Neural cell (in vitro differentiated cells): ENCODE measurements at regions not wholly inside any gene's neighbourhood (a gene's known extent, or its start where the extent isn't known, plus 50 kb on each side); places are given as distances from the start of the nearest gene placed in this dataset.

Experiments
- H2AFZ ChIP-seq: fragments of 200-600, 300-800 bp; sonication (generic), shearing (Covaris generic); 2 replicates; pipeline ENCODE4 v1.6.0; 2014; ENCODE audit warnings: low read depth, mild to moderate bottlenecking, antibody characterized with exemption, low read length, moderate library complexity
- H3F3A ChIP-seq: fragments of 200-600 bp; shearing (Covaris generic); 2 replicates; pipeline ENCODE4 v1.6.1; 2016; ENCODE audit warnings: mild to moderate bottlenecking, moderate library complexity, mixed read lengths, antibody characterized with exemption, low read length; ENCODE audit not compliant: insufficient read depth, poor library complexity, severe bottlenecking
- H3K27ac ChIP-seq: fragments of 200-600, 300-800 bp; sonication (generic), shearing (Covaris generic); 2 replicates; pipeline ENCODE4 v1.5.1; 2014; ENCODE audit warnings: mild to moderate bottlenecking, low read length, moderate library complexity
- H3K27me3 ChIP-seq: fragments of 300-800, 200-600 bp; sonication (generic), shearing (Covaris generic); 2 replicates; pipeline ENCODE4 v1.6.0; 2014; ENCODE audit warnings: mild to moderate bottlenecking, low read depth, low read length, moderate library complexity; ENCODE audit not compliant: insufficient read depth
- H3K36me3 ChIP-seq: fragments of 300-800, 200-600 bp; sonication (generic), shearing (Covaris generic); 2 replicates; pipeline ENCODE4 v1.5.1; 2014; ENCODE audit warnings: mild to moderate bottlenecking, antibody characterized with exemption, low read length, moderate library complexity; ENCODE audit not compliant: insufficient read depth
- H3K4me2 ChIP-seq: fragments of 300-800, 200-600 bp; sonication (generic), shearing (Covaris generic); 2 replicates; pipeline ENCODE4 v1.6.0; 2014; ENCODE audit warnings: mild to moderate bottlenecking, low read length
- H3K4me3 ChIP-seq: fragments of 300-800, 200-600 bp; sonication (generic), shearing (Covaris generic); 2 replicates; pipeline ENCODE4 v1.5.1; 2014; ENCODE audit warnings: mild to moderate bottlenecking, low read length, moderate library complexity
- H3K79me2 ChIP-seq: fragments of 200-600 bp; shearing (Covaris generic); replicated peaks from 2 replicates; pipeline ENCODE4 v1.6.0; 2014; ENCODE audit warnings: mild to moderate bottlenecking, low read length, moderate library complexity; ENCODE audit not compliant: insufficient read depth
- H3K9ac ChIP-seq: fragments of 300-800, 200-600 bp; sonication (generic), shearing (Covaris generic); 2 replicates; pipeline ENCODE4 v1.6.1; 2016; ENCODE audit warnings: mild to moderate bottlenecking, low read length, mixed read lengths
- H3K9me2 ChIP-seq: fragments of 200-600 bp; shearing (Covaris generic); 2 replicates; pipeline ENCODE4 v1.6.1; 2016; ENCODE audit warnings: mild to moderate bottlenecking, low read length, mixed read lengths; ENCODE audit not compliant: insufficient read depth
- H3K9me3 ChIP-seq: fragments of 200-600, 300-800 bp; sonication (generic), shearing (Covaris generic); 2 replicates; pipeline ENCODE4 v1.6.1; 2016; ENCODE audit warnings: mild to moderate bottlenecking, mixed run types, low read length, moderate library complexity, mixed read lengths
- H4K20me1 ChIP-seq: fragments of 200-600 bp; shearing (Covaris generic); 2 replicates; pipeline ENCODE4 v1.6.1; 2016; ENCODE audit warnings: mild to moderate bottlenecking, mixed run types; ENCODE audit not compliant: insufficient read depth
- CTCF ChIP-seq: fragments of 450-650 bp; IDR thresholded peaks from 2 replicates; pipeline ENCODE4 v1.5.1; 2014; ENCODE audit warnings: antibody characterized with exemption, mild to moderate bottlenecking, moderate library complexity; ENCODE audit not compliant: poor library complexity, severe bottlenecking
- EP300 ChIP-seq: fragments of 450-650 bp; conservative IDR thresholded peaks from 2 replicates; pipeline ENCODE4 v1.6.1; 2014; ENCODE audit warnings: antibody characterized with exemption, mild to moderate bottlenecking, moderate library complexity; ENCODE audit not compliant: poor library complexity, severe bottlenecking
- EZH2 ChIP-seq: fragments of 200-600, 300-800 bp; shearing (Covaris generic), sonication (generic); IDR thresholded peaks from 2 replicates; pipeline ENCODE4 v1.6.1; 2014; ENCODE audit warnings: antibody characterized with exemption, low read length, borderline replicate concordance, mild to moderate bottlenecking; ENCODE audit not compliant: insufficient read depth, poor library complexity, severe bottlenecking
- MXI1 ChIP-seq: fragments of 450-650 bp; conservative IDR thresholded peaks from 2 replicates; pipeline ENCODE4 v1.6.1; 2014; ENCODE audit warnings: antibody characterized with exemption, mild to moderate bottlenecking; ENCODE audit not compliant: poor library complexity, severe bottlenecking
- POLR2AphosphoS5 ChIP-seq: IDR thresholded peaks from 2 replicates; pipeline ENCODE4 v1.6.1; 2012
- RAD21 ChIP-seq: fragments of 450-650 bp; conservative IDR thresholded peaks from 2 replicates; pipeline ENCODE4 v1.6.1; 2014; ENCODE audit warnings: antibody characterized with exemption, mild to moderate bottlenecking, moderate library complexity
- REST ChIP-seq: IDR thresholded peaks from 2 replicates; pipeline ENCODE4 v1.6.1; 2012; ENCODE audit warnings: borderline replicate concordance
- SMC3 ChIP-seq: fragments of 450-650 bp; conservative IDR thresholded peaks from 2 replicates; pipeline ENCODE4 v1.6.1; 2014; ENCODE audit warnings: antibody characterized with exemption, mild to moderate bottlenecking, moderate library complexity; ENCODE audit not compliant: poor library complexity
- TAF1 ChIP-seq: IDR thresholded peaks from 2 replicates; pipeline ENCODE4 v1.6.1; 2012; ENCODE audit warnings: low read depth

- H2AFZ ChIP-seq: no peak overlapping the region
- TF ChIP-seq POLR2AphosphoS5 (no peak), RAD21 (no peak), CTCF (no peak), EP300 (no peak), EZH2 (no peak), MXI1 (no peak), TAF1 (no peak), REST (no peak), SMC3 (no peak)
These were observed 190.3 kb upstream of the PREP start for GRCh38 chr6:105593056-105593690.

GRCh38 chr6:105592329-105592728, 189.4 kb upstream of the PREP start:
- Histone ChIP-seq H4K20me1 (no peaks in the 10 kb centered on the region), H3K9ac (no peak overlapping the region), H3F3A (no peaks in the 10 kb centered on the region), H3K27me3 (no peaks in the 10 kb centered on the region), H3K4me3 (no peak overlapping the region), H2AFZ (no peak overlapping the region), H3K27ac (no peak overlapping the region), H3K9me3 (no peaks in the 10 kb centered on the region), H3K36me3 (no peaks in the 10 kb centered on the region), H3K4me2 (no peak overlapping the region), H3K79me2 (no peaks in the 10 kb centered on the region), H3K9me2 (no peaks in the 10 kb centered on the region)
- TF ChIP-seq EP300: no peak
- TF ChIP-seq CTCF: no peak
- TF ChIP-seq REST: no peak
- TF ChIP-seq EZH2: no peak
- TF ChIP-seq MXI1: no peak
- TF ChIP-seq RAD21: no peak
- no peak for TF ChIP-seq POLR2AphosphoS5
- TF ChIP-seq SMC3: no peak
- no peak for TF ChIP-seq TAF1

More at GRCh38 chr6:105593056-105593690, 190.3 kb upstream of the PREP start:
- no peaks in the 10 kb centered on the region for H3K79me2 ChIP-seq
- H3K4me3 ChIP-seq: no peak overlapping the region
- no peak overlapping the region for H3K9ac ChIP-seq
- H3K36me3 ChIP-seq: no peaks in the 10 kb centered on the region
- no peak overlapping the region for H3K4me2 ChIP-seq
- no peaks in the 10 kb centered on the region for H3K27me3 ChIP-seq
- H4K20me1 ChIP-seq: no peaks in the 10 kb centered on the region
- H3F3A ChIP-seq: no peaks in the 10 kb centered on the region
- H3K27ac ChIP-seq: no peak overlapping the region
- H3K9me3 ChIP-seq: no peaks in the 10 kb centered on the region
- no peaks in the 10 kb centered on the region for H3K9me2 ChIP-seq
